22Rv1 (cell line): ENCODE measurements at regions not wholly inside any gene's neighbourhood (a gene's known extent, or its start where the extent isn't known, plus 50 kb on each side); places are given as distances from the start of the nearest gene placed in this dataset.

ENCODE experiments used
- CTCF ChIP-seq: fragments of 450-650 bp; IDR thresholded peaks from 2 replicates; pipeline ENCODE4 v1.5.1; 2017; ENCODE audit warnings: mild to moderate bottlenecking
- ZFX ChIP-seq: fragments of 450-650 bp; IDR thresholded peaks from 2 replicates; pipeline ENCODE4 v1.6.1; 2017; ENCODE audit warnings: antibody characterized with exemption, borderline replicate concordance

- TF ChIP-seq ZFX (no peak), CTCF (no peak)
Observed at GRCh38 chr3:101070799-101071121, 77.5 kb upstream of the ABI3BP start.
